HG03175 (cell line): ENCODE measurements at regions not wholly inside any gene's neighbourhood (a gene's known extent, or its start where the extent isn't known, plus 50 kb on each side); places are given as distances from the start of the nearest gene placed in this dataset.

ENCODE experiments used
- ATAC-seq: cut with Tn5 transposase; IDR thresholded peaks from one replicate; pipeline ENCODE4 v1.9.1; 2021; ENCODE audit warnings: mild to moderate bottlenecking, moderate library complexity; ENCODE audit not compliant: unreplicated experiment

GRCh38 chr15:37550360-37551024 is 383.9 kb upstream of the TMCO5A start:
- ATAC-seq = no peak

GRCh38 chr15:37572401-37572800 is 362.0 kb upstream of the TMCO5A start:
- ATAC-seq = no peak

GRCh38 chr15:37574985-37575384 is 359.5 kb upstream of the TMCO5A start:
- no peak for ATAC-seq

- no peak for ATAC-seq
Observed at GRCh38 chr15:37576952-37577351, 357.5 kb upstream of the TMCO5A start.

GRCh38 chr15:37581866-37582532 is 352.4 kb upstream of the TMCO5A start:
- ATAC-seq = no peak

- ATAC-seq = no peak
Observed at GRCh38 chr15:37582852-37583251, 351.6 kb upstream of the TMCO5A start.

- ATAC-seq = no peak
Observed at GRCh38 chr15:37586011-37586583, 348.3 kb upstream of the TMCO5A start.

GRCh38 chr15:37586976-37587375 is 347.5 kb upstream of the TMCO5A start:
- ATAC-seq = no peak

GRCh38 chr15:37594417-37594816 is 340.0 kb upstream of the TMCO5A start:
- ATAC-seq = no peak

GRCh38 chr15:37595426-37595970 is 338.9 kb upstream of the TMCO5A start:
- ATAC-seq = no peak

- no peak for ATAC-seq
Observed at GRCh38 chr15:37599156-37599555, 335.3 kb upstream of the TMCO5A start.

GRCh38 chr15:37616215-37616614 is 318.2 kb upstream of the TMCO5A start:
- no peak for ATAC-seq

- no peak for ATAC-seq
Observed at GRCh38 chr15:37618353-37618752, 316.1 kb upstream of the TMCO5A start.

- ATAC-seq = no peak
Observed at GRCh38 chr15:37619358-37620042, 314.9 kb upstream of the TMCO5A start.

- ATAC-seq = no peak
Observed at GRCh38 chr15:37625576-37625975, 308.9 kb upstream of the TMCO5A start.

- no peak for ATAC-seq
Observed at GRCh38 chr15:37628507-37628906, 305.9 kb upstream of the TMCO5A start.

- ATAC-seq = no peak
Observed at GRCh38 chr15:37636736-37637135, 297.7 kb upstream of the TMCO5A start.

GRCh38 chr15:37638116-37638515 is 296.3 kb upstream of the TMCO5A start:
- no peak for ATAC-seq

- no peak for ATAC-seq
Observed at GRCh38 chr15:37638691-37639090, 295.7 kb upstream of the TMCO5A start.

- no peak for ATAC-seq
Observed at GRCh38 chr15:37652646-37653417, 281.6 kb upstream of the TMCO5A start.

- no peak for ATAC-seq
Observed at GRCh38 chr15:37678124-37678523, 256.3 kb upstream of the TMCO5A start.
